NCI-H2081 (cell line): ENCODE measurements at regions not wholly inside any gene's neighbourhood (a gene's known extent, or its start where the extent isn't known, plus 50 kb on each side); places are given as distances from the start of the nearest gene placed in this dataset.

Experiments
- DNase-seq, 2 experiments: peaks; one replicate each; lab custom pipeline; 2025; lab: John Stamatoyannopoulos, UW

DNA sequence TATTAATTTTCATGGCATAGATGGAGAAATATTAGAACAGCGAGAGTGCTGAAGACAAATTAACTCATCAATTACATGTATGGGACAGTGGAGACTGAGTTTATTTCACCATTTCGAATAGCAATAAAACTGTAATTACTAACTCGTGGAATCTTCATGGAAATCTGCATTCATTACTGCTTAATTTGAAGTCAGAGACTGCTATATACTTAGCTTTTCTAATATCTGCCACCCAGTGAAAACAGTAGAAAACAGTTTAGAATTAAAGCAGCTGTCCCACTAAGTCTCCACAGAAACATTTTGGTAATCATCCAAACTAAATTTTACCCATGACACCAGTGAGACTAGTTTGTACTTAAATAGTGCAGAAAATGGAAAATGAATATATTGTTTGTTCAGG lies 56.8 kb downstream of the IZUMO3 start:
- no peak for DNase-seq

DNA sequence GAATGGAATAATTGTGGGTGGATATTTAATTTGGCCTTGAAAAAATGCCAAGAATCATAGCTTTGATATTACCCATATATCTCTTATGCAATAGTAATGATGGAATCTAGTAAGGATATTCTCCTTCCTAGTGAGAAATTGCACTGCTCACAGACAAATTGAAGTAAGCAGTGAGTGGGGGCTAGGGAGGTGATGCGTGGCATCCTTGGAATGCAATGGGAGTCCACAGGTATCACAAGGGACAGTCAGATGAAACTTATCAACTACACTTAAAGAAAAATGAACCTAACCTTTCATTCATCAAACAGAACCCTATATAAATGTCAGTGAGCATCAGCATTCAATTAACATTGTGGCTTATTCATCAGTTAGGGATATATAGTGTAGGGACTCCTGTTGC lies 57.8 kb downstream of the IZUMO3 start:
- DNase-seq, result no peak

DNA sequence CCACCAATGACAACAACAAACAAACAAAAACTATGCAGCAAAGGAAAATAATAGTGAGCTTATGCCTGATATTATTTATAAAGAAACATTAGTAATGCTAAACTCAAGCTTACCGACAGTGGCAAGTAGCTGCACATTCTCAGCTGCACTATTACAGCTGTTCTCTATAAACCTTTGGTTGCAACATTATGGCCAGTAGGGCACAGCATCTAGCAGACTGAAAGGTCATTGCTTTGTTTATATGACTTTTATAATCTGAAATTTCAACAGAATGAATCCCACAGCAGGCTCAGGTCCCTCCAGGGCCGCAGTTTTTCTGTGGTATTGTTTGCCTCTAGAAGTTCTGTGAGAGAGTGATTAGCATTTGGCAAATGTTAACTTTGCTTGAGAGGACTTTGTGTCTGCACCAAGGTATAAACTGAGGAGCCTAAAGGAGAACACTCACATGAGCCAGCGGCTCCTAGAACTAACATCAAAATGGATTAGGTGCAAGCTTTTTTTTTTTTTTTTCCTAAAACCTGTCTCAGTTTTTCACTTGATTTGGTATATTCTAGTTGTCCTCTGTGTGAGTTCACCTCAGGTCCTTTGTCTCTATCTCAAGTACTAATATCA lies 58.3 kb downstream of the IZUMO3 start:
- DNase-seq, result no peak

DNA sequence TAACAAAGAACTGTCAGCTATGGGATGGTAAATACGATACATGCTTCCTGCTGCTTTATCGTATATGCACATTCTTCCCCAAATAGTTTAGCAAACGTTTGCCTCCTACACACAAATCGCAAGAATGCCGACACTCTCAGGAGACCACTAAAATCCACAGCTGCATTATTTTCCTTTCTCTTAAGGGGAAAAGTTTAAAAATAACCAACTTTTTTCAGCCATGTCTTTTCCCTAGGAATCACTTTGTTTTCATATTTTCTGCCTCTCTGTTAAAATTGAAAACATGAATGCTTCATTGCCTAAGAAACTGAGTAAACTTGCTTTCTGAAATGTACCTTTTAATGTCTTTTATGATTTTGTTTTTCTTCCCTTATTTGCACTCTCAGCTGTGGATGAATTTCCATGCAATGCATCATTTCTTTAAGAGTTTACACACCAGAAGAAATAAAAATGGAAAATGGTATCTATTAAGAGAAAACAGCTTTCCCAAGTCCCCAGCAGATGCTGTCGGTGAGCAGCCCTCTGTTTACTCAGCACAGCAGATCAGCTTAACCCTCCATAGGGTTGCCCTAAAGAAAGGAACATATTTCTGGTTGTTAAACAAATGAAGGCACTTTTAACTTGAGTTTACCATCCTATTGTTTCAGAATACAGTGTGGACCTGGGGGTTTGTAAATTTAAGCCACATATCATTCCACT lies 66.2 kb downstream of the IZUMO3 start:
- no peak for DNase-seq

DNA sequence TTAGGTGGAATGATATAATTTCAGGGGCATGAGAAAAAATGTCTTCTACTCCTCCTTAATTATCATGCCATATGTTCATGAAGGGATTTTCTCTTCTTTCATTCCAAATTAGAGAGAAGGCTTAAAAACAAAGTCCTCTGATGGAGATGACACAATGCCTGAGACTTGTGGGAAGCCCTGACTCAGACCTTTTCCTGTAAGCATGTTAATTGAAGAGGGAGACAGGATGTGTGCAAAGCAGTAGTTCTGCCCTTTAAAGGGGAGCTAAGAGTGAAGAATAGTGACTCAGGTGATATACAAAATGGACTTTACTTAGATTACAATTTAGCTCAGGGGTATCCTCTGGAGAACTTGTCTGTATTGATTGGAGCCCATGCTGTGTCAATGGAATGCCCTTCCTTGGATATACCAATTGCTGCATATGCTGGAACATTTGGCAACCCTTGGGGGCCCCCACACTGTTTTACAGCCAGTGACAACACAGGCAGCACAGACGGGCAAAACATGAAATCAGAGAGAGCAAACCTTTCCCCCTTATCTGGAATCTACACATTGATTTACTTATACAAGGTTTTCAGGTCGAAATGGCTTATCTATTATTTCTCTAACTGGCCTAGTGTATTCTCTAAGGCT lies 81.3 kb downstream of the IZUMO3 start:
- no peak for DNase-seq

DNA sequence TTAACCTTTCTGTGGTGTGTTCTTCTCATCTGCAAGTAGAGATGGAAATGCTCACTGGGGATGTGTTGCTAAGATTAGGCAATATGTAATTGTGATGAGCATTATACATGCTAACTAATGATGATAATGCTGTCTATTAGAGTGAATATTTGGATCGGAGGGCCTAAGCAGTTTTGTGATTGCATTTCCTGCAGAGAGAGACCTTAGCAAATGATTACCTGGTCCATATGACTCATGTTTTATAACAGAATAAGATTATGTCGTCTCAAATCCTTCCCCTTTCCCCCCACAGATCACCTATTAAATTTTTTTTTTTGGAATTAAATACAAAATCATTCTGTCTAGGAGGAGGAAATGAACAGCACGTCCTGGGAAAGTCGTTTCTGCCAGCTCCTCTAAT lies 82.7 kb downstream of the IZUMO3 start:
- no peak for DNase-seq

DNA sequence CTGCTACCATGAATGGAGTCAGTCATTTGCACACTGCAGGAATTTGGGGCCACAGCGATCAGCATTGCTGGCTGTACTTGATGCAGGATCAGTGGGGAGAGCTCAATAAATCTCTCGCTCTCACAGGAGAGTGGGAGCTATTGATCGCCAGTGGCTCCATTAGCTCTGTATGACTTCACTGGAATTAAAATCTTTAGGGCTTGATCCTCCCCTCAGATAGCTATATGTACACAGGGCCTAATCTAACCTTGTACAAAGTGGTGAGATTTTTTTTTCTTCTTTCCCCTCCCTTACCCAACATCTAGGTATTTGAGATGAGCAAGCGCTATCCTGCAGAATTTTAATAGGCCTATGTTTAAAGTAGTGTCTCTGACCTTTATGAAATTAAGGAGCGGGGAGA lies 84.9 kb downstream of the IZUMO3 start:
- no peak for DNase-seq

DNA sequence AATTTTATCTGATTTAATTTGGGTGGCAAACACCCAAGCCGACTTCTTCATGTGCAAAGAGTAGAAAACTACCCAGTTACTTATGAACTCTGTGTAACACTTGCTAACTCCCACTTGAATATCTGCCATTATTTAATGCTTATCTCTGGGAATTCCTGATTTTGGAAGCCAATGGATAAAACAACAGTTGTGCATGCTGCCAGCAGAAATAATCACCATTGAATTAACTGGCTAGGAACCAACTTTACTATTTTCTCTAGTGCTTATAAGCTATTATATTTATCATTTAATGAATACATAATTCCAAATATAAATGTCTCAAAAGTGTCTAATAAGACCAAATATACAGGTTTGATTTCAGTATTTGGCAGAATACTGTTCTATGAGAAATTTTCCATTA lies 85.7 kb downstream of the IZUMO3 start:
- no peak for DNase-seq

DNA sequence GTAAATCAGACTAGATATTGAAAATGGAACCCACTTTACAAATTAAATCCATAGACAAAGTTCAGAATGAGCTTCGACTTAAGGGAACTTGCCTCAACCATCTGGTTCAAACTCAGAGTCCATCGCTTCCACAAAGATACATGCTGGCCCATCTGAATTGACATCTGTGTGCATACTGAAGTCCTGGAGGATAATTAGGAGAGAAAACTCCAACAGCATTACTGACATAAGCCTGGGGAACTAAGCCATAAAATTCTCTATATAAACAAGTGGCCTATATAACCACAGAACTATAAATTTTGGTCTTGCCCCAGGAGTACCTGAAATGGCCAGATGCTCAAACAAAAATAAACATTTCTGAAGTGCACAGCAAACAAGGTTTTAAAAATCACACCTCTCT lies 94.4 kb downstream of the IZUMO3 start:
- peak; percentile 15 to 70 for DNase-seq

DNA sequence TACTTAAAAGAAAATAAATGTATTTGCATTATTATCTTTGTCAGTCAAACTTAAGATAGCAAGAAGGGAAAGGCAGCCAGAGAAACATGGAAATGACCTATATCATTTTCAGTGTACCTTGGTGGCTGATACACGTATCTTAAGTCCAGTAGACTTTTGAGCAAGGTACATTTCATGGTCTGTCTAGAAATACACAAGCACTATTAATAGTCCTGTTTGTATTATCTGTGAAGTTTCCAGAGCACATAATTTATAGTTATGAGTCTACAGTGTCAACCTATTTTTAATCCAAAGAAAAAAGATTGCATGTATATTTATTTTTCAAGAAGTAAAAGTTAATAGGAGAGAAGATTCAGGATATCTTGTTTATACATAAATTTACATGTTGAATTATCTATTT lies 95.7 kb downstream of the IZUMO3 start:
- no peak for DNase-seq

DNA sequence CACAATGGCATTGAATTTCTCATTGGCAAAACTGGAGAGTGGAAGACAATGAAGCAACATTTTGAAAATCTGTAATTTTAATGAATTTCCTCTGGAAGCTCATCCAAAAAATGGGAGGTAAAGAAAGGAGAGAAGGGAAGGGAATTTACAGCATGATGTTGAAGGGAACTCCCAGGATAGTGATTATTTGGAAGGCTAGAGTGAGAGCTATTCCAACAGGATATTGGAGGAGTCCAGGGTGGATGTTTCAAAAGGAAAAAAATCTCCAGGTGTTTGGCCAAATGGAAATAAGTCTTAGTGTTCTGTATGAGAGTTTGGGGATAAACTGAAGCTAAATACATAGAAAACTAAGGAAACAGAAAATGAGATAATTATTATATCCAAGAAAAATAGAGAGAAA lies 106.2 kb downstream of the IZUMO3 start:
- DNase-seq, result no peak

DNA sequence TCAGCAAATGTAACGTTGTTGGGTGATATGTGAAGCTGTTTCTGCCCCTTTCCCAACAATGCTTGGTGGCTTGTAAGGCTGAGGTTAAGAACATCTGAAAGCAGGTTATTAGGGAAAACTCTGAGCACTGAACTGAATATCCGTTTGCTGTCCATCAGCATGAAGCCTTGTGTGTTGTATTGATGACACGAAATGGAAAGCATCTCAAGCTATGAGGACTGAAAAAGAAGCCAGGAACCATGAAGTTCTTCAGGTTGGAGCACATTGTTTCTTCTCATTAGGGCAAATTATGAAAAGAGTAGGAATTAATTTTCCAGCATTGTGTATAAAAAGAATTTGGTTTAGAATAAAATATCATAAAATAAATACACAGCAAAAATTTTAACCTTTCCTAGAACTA lies 106.8 kb downstream of the IZUMO3 start:
- no peak for DNase-seq

DNA sequence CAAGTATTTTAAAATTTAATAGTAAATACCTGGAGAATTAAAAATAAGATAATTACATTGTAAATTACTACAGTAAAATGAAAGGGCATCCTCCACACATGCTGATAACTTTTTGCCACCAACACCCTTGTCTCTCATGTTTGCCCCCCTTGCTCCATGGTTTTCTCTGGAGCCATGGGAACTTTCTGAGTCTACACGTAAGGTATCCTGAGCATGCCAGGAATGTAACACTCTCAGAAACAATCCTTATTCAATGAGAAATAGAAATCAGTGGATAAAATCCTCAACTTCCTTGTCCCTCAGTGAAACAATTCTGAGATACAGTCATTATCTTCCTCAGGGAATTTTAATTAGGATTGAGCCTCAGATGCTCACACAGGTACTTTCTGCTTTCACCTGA lies 108.9 kb downstream of the IZUMO3 start:
- no peak for DNase-seq

DNA sequence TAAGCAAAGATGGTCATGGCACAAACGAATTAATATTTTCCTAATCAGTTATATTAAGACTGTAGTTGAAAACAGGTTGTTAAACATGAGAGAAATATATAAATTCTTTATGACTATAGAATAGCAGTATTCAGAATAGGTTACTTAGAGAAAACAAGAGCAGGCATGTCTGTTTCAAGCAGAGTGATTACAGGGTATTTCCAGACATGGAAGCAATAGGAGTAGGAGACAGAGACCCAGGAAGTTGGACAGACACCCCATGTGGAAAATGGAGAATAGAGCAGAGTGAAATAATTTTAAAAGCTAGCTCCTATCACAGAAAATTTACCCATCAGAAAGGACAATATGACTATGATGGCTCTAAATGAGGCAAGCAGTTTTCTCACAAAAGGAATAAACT lies 111.5 kb downstream of the IZUMO3 start:
- no peak for DNase-seq

DNA sequence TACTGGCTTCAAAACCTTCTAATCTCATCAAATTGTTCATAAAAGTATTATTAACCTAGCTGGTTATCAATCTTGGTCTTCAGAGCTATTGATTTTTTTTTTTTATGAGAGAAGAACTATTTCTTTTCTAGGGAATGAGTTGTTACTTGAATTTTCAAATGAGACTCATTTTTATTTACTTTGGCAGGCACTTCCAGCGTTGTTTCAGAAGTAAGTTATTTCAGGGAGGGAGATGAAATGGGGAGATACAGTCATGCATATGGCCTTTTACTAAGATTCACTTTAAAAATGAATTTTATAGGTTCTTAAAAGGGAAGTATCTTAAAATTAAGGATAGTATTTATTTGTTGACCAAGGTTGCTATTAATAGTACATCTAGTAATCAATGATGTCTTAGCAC lies 129.6 kb downstream of the IZUMO3 start:
- DNase-seq, result no peak

DNA sequence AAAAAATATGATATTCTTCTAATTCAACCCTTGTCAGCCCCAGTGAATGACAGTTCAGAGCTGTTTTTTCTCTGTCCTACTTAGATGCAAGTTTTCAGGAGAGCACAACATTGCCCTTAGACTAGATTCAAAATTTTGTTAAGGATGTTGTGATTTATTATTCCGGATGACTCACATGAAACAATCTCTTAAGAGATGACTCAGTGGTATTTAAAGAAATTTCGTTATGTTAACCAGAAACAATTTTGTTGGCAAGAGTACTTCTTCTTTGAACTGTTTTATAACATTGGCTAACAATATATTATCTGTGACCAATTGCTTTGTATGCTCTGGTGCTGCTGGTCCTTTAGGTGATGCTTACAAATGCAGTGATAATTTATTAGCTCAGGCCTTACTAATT lies 132.0 kb downstream of the IZUMO3 start:
- no peak for DNase-seq

DNA sequence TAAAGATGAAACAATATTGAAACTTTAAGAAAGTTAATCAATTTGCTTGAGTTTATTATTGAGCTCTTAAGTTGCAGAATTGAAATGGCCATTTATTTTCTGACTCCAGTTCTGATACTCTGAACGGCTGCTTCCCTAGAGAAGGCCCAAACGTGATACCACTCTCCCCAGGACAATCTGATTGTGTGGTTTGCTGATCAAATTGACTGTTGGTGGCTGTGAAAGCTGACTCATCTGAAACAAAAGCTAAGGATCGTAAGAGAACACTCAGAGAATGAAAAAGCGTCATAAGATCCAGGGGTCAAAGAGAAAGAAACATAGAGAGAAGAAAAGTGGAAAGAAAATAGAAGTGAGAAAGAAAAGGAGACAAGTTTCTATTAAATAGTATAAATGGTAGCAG lies 147.2 kb downstream of the IZUMO3 start:
- DNase-seq, result no peak

DNA sequence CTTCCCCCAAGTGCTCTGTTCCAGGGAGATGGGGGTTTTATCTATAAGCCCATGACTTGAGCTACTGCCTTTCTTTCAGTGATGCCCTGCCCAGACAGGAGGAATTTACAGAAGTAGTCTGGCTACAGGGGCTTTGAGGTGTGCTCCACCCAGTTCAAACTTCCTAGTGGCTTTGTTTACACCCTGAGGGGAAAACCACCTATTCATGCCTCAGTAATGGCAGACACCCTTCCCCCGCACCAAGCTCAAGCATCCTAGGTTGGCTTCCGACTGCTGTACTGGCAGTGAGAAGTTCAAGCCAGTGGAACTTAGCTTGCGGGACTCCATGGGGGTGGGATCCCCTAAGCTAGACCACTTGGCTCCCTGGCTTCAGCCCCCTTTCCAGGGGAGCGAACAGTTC lies 154.6 kb downstream of the IZUMO3 start:
- no peak for DNase-seq

DNA sequence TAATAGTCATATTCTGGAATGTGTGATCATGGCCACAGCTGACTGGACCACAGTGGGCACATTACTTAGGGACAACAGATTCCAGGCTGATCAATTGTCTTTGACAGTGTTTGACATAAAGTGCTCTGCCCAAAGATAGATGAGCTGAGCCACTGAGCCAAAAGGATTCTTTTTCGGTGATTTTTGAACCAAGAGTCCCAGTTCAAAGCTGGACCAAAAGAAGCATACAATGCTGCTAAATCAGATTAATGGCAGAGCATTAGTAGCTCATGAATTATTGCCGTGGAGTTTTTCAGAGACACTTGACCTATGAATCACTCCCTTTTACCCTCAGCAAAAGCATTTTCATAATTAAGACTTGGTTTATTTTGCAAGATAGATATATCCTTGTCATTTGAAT lies 160.6 kb downstream of the IZUMO3 start:
- DNase-seq, result no peak

DNA sequence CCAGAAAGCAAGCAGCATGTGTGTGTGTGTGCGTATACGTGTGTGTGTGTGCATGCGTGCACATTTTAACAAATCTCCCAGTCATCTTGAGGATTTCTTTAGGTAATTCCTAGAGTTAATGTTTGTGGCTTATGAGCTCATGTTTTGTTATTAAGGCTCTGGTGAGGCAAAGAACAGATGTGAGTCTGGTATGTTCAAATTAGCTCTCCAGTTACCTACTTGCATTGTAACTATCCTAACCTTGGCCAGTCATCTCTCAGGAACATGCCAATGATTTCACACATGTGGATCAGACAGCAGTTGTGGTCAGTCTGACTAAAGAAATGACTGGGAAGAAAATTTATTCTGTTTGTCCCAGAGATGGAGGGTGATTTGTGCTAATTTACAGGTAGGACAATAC lies 163.1 kb downstream of the IZUMO3 start:
- DNase-seq, result no peak

DNA sequence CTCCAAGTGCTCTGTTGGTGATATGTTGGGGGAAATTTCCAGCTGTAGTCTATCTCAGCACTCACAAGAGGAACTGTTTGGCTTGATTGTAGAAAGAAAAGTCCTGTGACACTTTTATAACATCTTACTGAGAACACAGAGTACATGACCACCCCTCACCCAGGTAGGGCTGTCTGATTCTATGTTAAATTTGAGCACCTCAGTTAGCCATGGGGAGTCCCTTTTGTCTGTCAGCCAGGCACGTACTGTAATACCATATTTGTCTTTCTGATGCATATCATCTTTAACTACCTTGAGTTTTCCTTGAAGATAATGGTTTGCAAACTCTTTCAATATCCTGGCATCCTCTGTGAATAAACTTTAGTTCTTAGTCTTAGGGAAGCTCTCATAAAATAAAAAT lies 164.5 kb downstream of the IZUMO3 start:
- DNase-seq, result no peak

DNA sequence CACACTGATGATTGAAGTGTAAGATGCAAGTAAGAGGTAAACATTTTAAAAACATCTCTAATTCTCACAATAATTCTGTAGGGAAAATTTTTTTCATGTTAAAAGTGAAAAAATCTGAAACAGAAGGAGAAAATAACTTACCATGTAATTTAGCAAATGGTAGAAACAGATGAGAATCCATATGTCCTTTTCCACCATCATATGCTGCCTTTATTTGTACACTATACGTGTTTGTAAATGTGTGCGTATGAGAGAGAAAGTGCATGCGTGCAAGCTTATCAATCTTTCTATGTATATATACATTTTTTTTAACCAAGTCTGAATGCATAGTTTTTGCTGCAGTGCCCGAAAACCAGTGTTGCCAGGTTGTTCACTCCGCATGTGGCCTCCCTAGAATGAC lies 186.7 kb downstream of the IZUMO3 start:
- no peak for DNase-seq

DNA sequence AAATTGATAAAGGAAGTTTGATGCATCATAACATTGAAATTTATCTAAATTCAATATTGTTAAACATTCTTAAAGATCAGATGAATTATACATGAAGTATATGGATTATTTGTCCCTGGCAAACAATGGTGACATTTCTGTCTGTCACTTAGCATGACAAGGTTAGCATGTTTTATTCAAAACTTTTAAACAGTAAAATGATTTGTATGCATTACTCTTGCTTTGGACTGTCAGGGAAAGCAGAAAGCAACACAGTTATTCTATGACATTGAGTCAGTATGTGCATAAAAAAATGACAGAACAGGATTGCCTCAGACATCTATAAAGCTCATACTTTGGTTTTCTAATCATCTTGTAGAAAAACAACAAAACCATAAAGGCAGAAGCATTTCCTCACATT lies 193.7 kb downstream of the IZUMO3 start:
- no peak for DNase-seq

DNA sequence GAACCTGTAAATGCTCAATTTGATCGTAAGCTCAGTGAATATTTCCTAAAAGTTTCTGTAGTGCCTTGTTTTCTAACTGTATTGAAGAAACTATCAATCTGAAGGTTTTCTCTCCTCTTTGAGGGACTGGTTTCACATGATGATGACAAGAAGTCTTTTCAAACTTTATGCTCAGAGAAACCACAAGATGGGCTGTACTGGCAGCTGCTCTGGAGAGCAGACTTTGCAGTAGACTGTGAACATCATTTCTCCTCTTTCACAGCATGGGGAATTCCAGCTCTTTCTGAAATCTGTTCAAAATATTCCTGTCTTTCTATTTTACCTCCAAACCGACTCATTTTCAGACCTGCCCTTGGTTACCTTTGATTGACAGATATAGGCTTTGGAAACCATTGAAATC lies 194.4 kb downstream of the IZUMO3 start:
- DNase-seq, result no peak
